ENCODE measurements at regions not wholly inside any gene's neighbourhood (a gene's known extent, or its start where the extent isn't known, plus 50 kb on each side); places are given as distances from the start of the nearest gene placed in this dataset.

DNA sequence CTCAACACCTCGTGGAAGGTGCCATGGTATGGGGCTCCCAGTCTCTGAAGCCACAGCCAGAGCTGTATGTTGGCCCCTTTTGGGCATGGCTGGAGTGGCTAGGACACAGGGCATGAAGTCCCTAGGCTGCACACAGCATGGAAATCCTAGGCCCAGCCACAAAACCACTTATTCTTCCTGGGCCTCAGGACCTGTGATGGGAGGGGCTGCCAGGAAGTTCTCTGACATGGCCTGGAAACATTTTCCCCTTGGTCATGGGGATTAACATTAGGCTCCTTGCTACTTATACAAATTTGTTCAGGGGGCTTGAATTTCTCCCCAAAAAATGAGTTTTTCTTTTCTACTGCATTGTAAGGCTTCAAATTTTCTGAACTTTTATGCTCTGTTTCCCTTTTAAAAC lies 2091.2 kb upstream of the ACO1 start:
- Histone ChIP-seq H3K36me3 (replicated peaks; ENCODE audit: low read depth, low read length) (no peaks in the 10 kb centered on the region), H3K27me3 (ENCODE audit: low read depth, low read length) (no peaks in the 10 kb centered on the region), H3K9ac (ENCODE audit: low read length) (no peak overlapping the region), H3K4me3 (ENCODE audit: low read length) (no peak overlapping the region), H3K4me1 (ENCODE audit: low read length) (no peaks in the 10 kb centered on the region), H4K20me1 (ENCODE audit: insufficient read depth, low read length) (no peaks in the 10 kb centered on the region), H3K79me2 (ENCODE audit: low read length) (no peaks in the 10 kb centered on the region), H3K27ac (ENCODE audit: low read length) (no peak overlapping the region), H2AFZ (ENCODE audit: low read depth, low read length) (no peak overlapping the region), H3K9me3 (ENCODE audit: insufficient read depth, low read length) (no peaks in the 10 kb centered on the region), H3K4me2 (ENCODE audit: low read length) (no peak overlapping the region)
- no peak for TF ChIP-seq CTCF (IDR thresholded peaks at IDR 0.05; ENCODE audit: low read depth, low read length)
- no peak for TF ChIP-seq EZH2phosphoT487 (IDR thresholded peaks at IDR 0.05; ENCODE audit: low read depth)

- Histone ChIP-seq H3K79me2 (ENCODE audit: low read length) (no peaks in the 10 kb centered on the region), H3K9ac (ENCODE audit: low read length) (no peak overlapping the region)
Measured at GRCh38 chr9:30299126-30299780, 2085.2 kb upstream of the ACO1 start.

DNA sequence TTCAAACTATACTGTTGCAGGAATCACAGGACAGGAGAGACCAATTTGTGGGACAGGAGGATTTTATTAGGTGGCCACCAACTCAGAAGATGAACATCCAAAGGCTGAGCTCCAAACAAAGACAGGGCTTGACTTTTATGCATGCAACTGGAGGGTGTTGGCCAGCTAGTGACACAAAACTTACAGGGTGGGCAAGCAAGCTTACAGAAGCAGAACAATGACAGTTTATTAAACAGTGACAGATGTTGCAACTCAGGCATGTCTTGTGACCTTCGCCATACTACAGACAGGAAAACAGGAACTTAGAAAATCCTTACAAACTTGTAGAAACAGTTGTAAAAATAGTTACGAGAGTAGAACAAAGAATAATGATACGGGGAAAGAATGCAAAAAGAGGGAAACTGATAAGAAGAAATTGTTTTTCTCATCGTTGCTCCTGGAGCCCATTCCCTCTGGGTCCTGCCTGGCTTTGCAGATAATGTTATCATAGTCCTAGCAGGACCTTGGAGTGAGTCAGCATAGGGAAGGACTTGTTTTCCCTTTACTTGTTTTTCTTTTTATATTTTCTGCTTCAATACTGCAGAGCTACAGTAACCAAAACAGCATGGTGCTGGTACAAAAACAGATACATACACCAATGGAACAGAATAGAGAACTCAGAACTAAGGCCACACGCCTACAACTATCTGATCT lies 2083.0 kb upstream of the ACO1 start:
- Histone ChIP-seq H3K9me3 (ENCODE audit: insufficient read depth, low read length) (no peaks in the 10 kb centered on the region), H2AFZ (ENCODE audit: low read depth, low read length) (no peak overlapping the region), H3K79me2 (ENCODE audit: low read length) (no peaks in the 10 kb centered on the region), H3K36me3 (replicated peaks; ENCODE audit: low read depth, low read length) (no peaks in the 10 kb centered on the region), H3K9ac (ENCODE audit: low read length) (no peak overlapping the region), H3K4me1 (ENCODE audit: low read length) (no peaks in the 10 kb centered on the region), H3K4me2 (ENCODE audit: low read length) (no peak overlapping the region), H4K20me1 (ENCODE audit: insufficient read depth, low read length) (no peaks in the 10 kb centered on the region), H3K27me3 (ENCODE audit: low read depth, low read length) (no peaks in the 10 kb centered on the region), H3K27ac (ENCODE audit: low read length) (no peak overlapping the region), H3K4me3 (ENCODE audit: low read length) (no peak overlapping the region)
- no peak for TF ChIP-seq EZH2phosphoT487 (IDR thresholded peaks at IDR 0.05; ENCODE audit: low read depth)
- TF ChIP-seq CTCF (IDR thresholded peaks at IDR 0.05; ENCODE audit: low read depth, low read length), result no peak

More at GRCh38 chr9:30299126-30299780, 2085.2 kb upstream of the ACO1 start:
- Histone ChIP-seq H4K20me1 (ENCODE audit: insufficient read depth, low read length) (no peaks in the 10 kb centered on the region), H3K4me2 (ENCODE audit: low read length) (no peak overlapping the region), H3K27me3 (ENCODE audit: low read depth, low read length) (no peaks in the 10 kb centered on the region), H3K4me1 (ENCODE audit: low read length) (no peaks in the 10 kb centered on the region), H3K36me3 (replicated peaks; ENCODE audit: low read depth, low read length) (no peaks in the 10 kb centered on the region), H3K9me3 (ENCODE audit: insufficient read depth, low read length) (no peaks in the 10 kb centered on the region), H2AFZ (ENCODE audit: low read depth, low read length) (no peak overlapping the region), H3K27ac (ENCODE audit: low read length) (no peak overlapping the region), H3K4me3 (ENCODE audit: low read length) (no peak overlapping the region)
- no peak for TF ChIP-seq CTCF (IDR thresholded peaks at IDR 0.05; ENCODE audit: low read depth, low read length)
- no peak for TF ChIP-seq EZH2phosphoT487 (IDR thresholded peaks at IDR 0.05; ENCODE audit: low read depth)

GRCh38 chr9:30310711-30311110 lies 2073.7 kb upstream of the ACO1 start:
- TF ChIP-seq CTCF (IDR thresholded peaks at IDR 0.05; ENCODE audit: low read depth, low read length) (no peak), EZH2phosphoT487 (IDR thresholded peaks at IDR 0.05; ENCODE audit: low read depth) (no peak)
- H3K4me2 ChIP-seq (ENCODE audit: low read length), result peak overlapping the region; percentile 47
- H3K4me1 ChIP-seq (ENCODE audit: low read length), result peaks cover 17% of the 10 kb centered on the region
- H3K9ac ChIP-seq (ENCODE audit: low read length), result no peak overlapping the region
- H3K9me3 ChIP-seq (ENCODE audit: insufficient read depth, low read length), result no peaks in the 10 kb centered on the region
- no peaks in the 10 kb centered on the region for H3K36me3 ChIP-seq (replicated peaks; ENCODE audit: low read depth, low read length)
- H3K4me3 ChIP-seq (ENCODE audit: low read length), result peak overlapping the region; percentile 19; the same call in 1 of the 2 replicates
- H4K20me1 ChIP-seq (ENCODE audit: insufficient read depth, low read length), result no peaks in the 10 kb centered on the region
- H2AFZ ChIP-seq (ENCODE audit: low read depth, low read length), result no peak overlapping the region
- peak overlapping the region; percentile 61 for H3K27ac ChIP-seq (ENCODE audit: low read length)
- no peaks in the 10 kb centered on the region for H3K27me3 ChIP-seq (ENCODE audit: low read depth, low read length)
- no peaks in the 10 kb centered on the region for H3K79me2 ChIP-seq (ENCODE audit: low read length)
